ENCODE measurements at regions not wholly inside any gene's neighbourhood (a gene's known extent, or its start where the extent isn't known, plus 50 kb on each side); places are given as distances from the start of the nearest gene placed in this dataset.

DNA sequence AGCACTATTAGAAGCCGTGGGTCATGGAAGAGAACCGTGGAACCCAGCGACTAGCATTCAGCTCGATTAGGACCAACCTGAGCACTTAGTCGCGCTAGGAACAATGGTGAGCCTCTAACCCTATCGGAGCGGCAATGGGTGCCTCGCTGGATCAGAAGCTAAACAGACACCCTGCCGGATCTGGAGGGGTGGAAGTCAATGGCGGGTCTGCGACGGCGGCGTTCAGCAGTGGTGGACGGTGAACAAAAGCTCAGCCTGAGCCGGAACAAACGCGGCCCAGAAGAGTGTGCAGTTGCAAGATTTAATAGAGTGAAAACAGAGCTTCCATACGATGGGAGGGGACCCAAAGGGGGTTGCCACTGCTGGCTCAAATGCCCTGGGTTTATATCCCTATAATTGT is 391.8 kb upstream of the DDI1 start:
- TF ChIP-seq GATA3 (IDR thresholded peaks at IDR 0.05; ENCODE audit: low read depth, low read length) (no peak), GATA2 (IDR thresholded peaks at IDR 0.05; ENCODE audit: low read depth, low read length) (no peak)
